ENCODE measurements at regions not wholly inside any gene's neighbourhood (a gene's known extent, or its start where the extent isn't known, plus 50 kb on each side); places are given as distances from the start of the nearest gene placed in this dataset.

- no peak for DNase-seq
Observed at GRCh38 chr4:4771160-4771559, 88.3 kb upstream of the MSX1 start.

GRCh38 chr4:4770610-4771009 lies 88.9 kb upstream of the MSX1 start:
- DNase-seq, result no peak

GRCh38 chr4:4766564-4766963 lies 92.9 kb upstream of the MSX1 start:
- no peak for DNase-seq

GRCh38 chr4:4765811-4766210 lies 93.7 kb upstream of the MSX1 start:
- DNase-seq, result no peak

GRCh38 chr4:4764558-4764905 lies 94.9 kb upstream of the MSX1 start:
- no peak for DNase-seq

GRCh38 chr4:4763822-4764557 lies 95.5 kb upstream of the MSX1 start:
- no peak for DNase-seq

GRCh38 chr4:4762909-4763821 lies 96.3 kb upstream of the MSX1 start:
- DNase-seq, result no peak

GRCh38 chr4:4762300-4762699 lies 97.2 kb upstream of the MSX1 start:
- DNase-seq, result no peak

GRCh38 chr4:4761128-4761982 lies 98.1 kb upstream of the MSX1 start:
- DNase-seq, result no peak

- no peak for DNase-seq
Observed at GRCh38 chr4:4759883-4760282, 99.6 kb upstream of the MSX1 start.

- DNase-seq, result no peak
Observed at GRCh38 chr4:4759232-4759631, 100.2 kb upstream of the MSX1 start.

GRCh38 chr4:4758681-4759080 lies 100.8 kb upstream of the MSX1 start:
- DNase-seq, result no peak

- DNase-seq, result no peak
Observed at GRCh38 chr4:4755306-4755705, 104.2 kb upstream of the MSX1 start.

GRCh38 chr4:4754641-4755040 lies 104.8 kb upstream of the MSX1 start:
- no peak for DNase-seq

GRCh38 chr4:4753643-4754042 lies 105.8 kb upstream of the MSX1 start:
- DNase-seq, result no peak

GRCh38 chr4:4752576-4753401 lies 106.7 kb upstream of the MSX1 start:
- DNase-seq, result no peak

- no peak for DNase-seq
Observed at GRCh38 chr4:4752025-4752424, 107.4 kb upstream of the MSX1 start.

GRCh38 chr4:4750187-4750586 lies 109.3 kb upstream of the MSX1 start:
- DNase-seq, result no peak

GRCh38 chr4:4749137-4749536 lies 110.3 kb upstream of the MSX1 start:
- no peak for DNase-seq

GRCh38 chr4:4746444-4746843 lies 113.0 kb upstream of the MSX1 start:
- no peak for DNase-seq

GRCh38 chr4:4740071-4740470 lies 119.4 kb upstream of the MSX1 start:
- DNase-seq, result no peak

- no peak for DNase-seq
Observed at GRCh38 chr4:4735870-4736269, 123.6 kb upstream of the MSX1 start.
